Fibroblast of lung (primary cell): ENCODE measurements at regions not wholly inside any gene's neighbourhood (a gene's known extent, or its start where the extent isn't known, plus 50 kb on each side); places are given as distances from the start of the nearest gene placed in this dataset.

ENCODE experiments used
- DNase-seq, 2 donors: peaks; one replicate each; pipeline versions ENCODE4 v3.0.0 to v3.0.0-alpha.2; 2010; ENCODE audit warnings: low read depth in 2 of 2
- H2AFZ ChIP-seq: 2 replicates; pipeline ENCODE4 v1.5.1; 2012; ENCODE audit warnings: low read length, control low read depth, inconsistent platforms
- H3K27ac ChIP-seq: 2 replicates; pipeline ENCODE4 v1.5.1; 2011; ENCODE audit warnings: low read length, control low read depth; ENCODE audit not compliant: insufficient read depth
- H3K27me3 ChIP-seq: 2 replicates; pipeline ENCODE4 v1.5.1; 2011; ENCODE audit warnings: mild to moderate bottlenecking, low read length; ENCODE audit not compliant: control insufficient read depth, insufficient read depth
- H3K36me3 ChIP-seq: 2 replicates; pipeline ENCODE4 v1.5.1; 2011; ENCODE audit warnings: low read length; ENCODE audit not compliant: control insufficient read depth, insufficient read depth
- H3K4me1 ChIP-seq: 2 replicates; pipeline ENCODE4 v1.5.1; 2011; ENCODE audit warnings: low read length; ENCODE audit not compliant: control insufficient read depth, insufficient read depth; ENCODE audit errors: extremely low read depth
- H3K4me2 ChIP-seq: 2 replicates; pipeline ENCODE4 v1.5.1; 2011; ENCODE audit warnings: low read length, control low read depth; ENCODE audit not compliant: insufficient read depth; ENCODE audit errors: extremely low read depth
- H3K4me3 ChIP-seq, 4 experiments: fragments of 200-600 bp in 1 of 4; sonication (generic) in 1 of 4; replicated peaks in 1 of 4; 2 replicates each; pipeline ENCODE4 v1.5.1; 2011 to 2016; ENCODE audit warnings: low read length in 4 of 4, low read depth in 3 of 4, mild to moderate bottlenecking in 3 of 4, control low read depth in 2 of 4, inconsistent platforms in 1 of 4, mixed read lengths in 1 of 4; ENCODE audit not compliant: insufficient read depth in 1 of 4; ENCODE audit errors: control extremely low read depth in 1 of 4
- H3K79me2 ChIP-seq: 2 replicates; pipeline ENCODE4 v1.5.1; 2012; ENCODE audit warnings: mild to moderate bottlenecking, low read length, inconsistent platforms; ENCODE audit not compliant: control insufficient read depth, insufficient read depth
- H3K9ac ChIP-seq: 2 replicates; pipeline ENCODE4 v1.5.1; 2011; ENCODE audit warnings: mild to moderate bottlenecking, low read length, control low read depth; ENCODE audit not compliant: insufficient read depth
- H3K9me3 ChIP-seq: 2 replicates; pipeline ENCODE4 v1.5.1; 2012; ENCODE audit warnings: low read depth, low read length; ENCODE audit not compliant: control insufficient read depth, insufficient read depth
- H4K20me1 ChIP-seq: 2 replicates; pipeline ENCODE4 v1.5.1; 2011; ENCODE audit warnings: low read length; ENCODE audit not compliant: control insufficient read depth, insufficient read depth; ENCODE audit errors: extremely low read depth
- CTCF ChIP-seq, 2 donors: IDR thresholded peaks in 1 of 2; conservative IDR thresholded peaks in 1 of 2; 1 replicate in 1 of 2; 2 replicates in 1 of 2; pipeline ENCODE4 v1.5.1; 2011 to 2012; ENCODE audit warnings: low read length in 2 of 2, control low read depth in 1 of 2, inconsistent platforms in 1 of 2, low read depth in 1 of 2, mild to moderate bottlenecking in 1 of 2
- EZH2 ChIP-seq: IDR thresholded peaks from 2 replicates; pipeline ENCODE4 v1.5.1; 2012; ENCODE audit warnings: low read length, control low read depth, mild to moderate bottlenecking; ENCODE audit errors: missing control alignments

- no peak overlapping the region for H3K9ac ChIP-seq
- H4K20me1 ChIP-seq = no peaks in the 10 kb centered on the region
- no peaks in the 10 kb centered on the region for H3K9me3 ChIP-seq
- no peak for DNase-seq
- no peak overlapping the region for H3K4me3 ChIP-seq
- H3K4me2 ChIP-seq = no peak overlapping the region
- H3K4me1 ChIP-seq = no peaks in the 10 kb centered on the region
- no peaks in the 10 kb centered on the region for H3K36me3 ChIP-seq
- no peak overlapping the region for H2AFZ ChIP-seq
- no peak overlapping the region for H3K27ac ChIP-seq
- H3K27me3 ChIP-seq = no peaks in the 10 kb centered on the region
- TF ChIP-seq EZH2 (no peak), CTCF (conservative IDR thresholded peaks at IDR 0.05 in 1 of 2, IDR thresholded peaks at IDR 0.05 in 1 of 2; ENCODE audit: low read depth in 1 of 2, low read length in 2 of 2) (no peak)
- H3K79me2 ChIP-seq = no peaks in the 10 kb centered on the region
These were observed 356.3 kb upstream of the CAMK1G start for GRCh38 chr1:209227171-209227570.

- Histone ChIP-seq H3K27me3 (no peaks in the 10 kb centered on the region), H3K4me1 (no peaks in the 10 kb centered on the region), H2AFZ (no peak overlapping the region), H3K79me2 (no peaks in the 10 kb centered on the region), H3K27ac (no peak overlapping the region), H4K20me1 (no peaks in the 10 kb centered on the region), H3K9ac (no peak overlapping the region), H3K4me2 (no peak overlapping the region), H3K9me3 (no peaks in the 10 kb centered on the region), H3K36me3 (no peaks in the 10 kb centered on the region), H3K4me3 (no peak overlapping the region)
- TF ChIP-seq EZH2 (no peak), CTCF (conservative IDR thresholded peaks at IDR 0.05 in 1 of 2, IDR thresholded peaks at IDR 0.05 in 1 of 2; ENCODE audit: low read depth in 1 of 2, low read length in 2 of 2) (no peak)
- DNase-seq = no peak
These were observed 355.6 kb upstream of the CAMK1G start for GRCh38 chr1:209227941-209228340.

GRCh38 chr1:209229494-209230061, 353.9 kb upstream of the CAMK1G start:
- DNase-seq = no peak
- H3K27ac ChIP-seq = no peak overlapping the region
- no peak for TF ChIP-seq CTCF (conservative IDR thresholded peaks at IDR 0.05 in 1 of 2, IDR thresholded peaks at IDR 0.05 in 1 of 2; ENCODE audit: low read depth in 1 of 2, low read length in 2 of 2)
- no peaks in the 10 kb centered on the region for H3K4me1 ChIP-seq
- no peak overlapping the region for H2AFZ ChIP-seq
- H3K36me3 ChIP-seq = no peaks in the 10 kb centered on the region
- no peak overlapping the region for H3K9ac ChIP-seq
- H3K27me3 ChIP-seq = no peaks in the 10 kb centered on the region
- H3K4me2 ChIP-seq = no peak overlapping the region
- H3K4me3 ChIP-seq = no peak overlapping the region
- no peaks in the 10 kb centered on the region for H4K20me1 ChIP-seq
- no peaks in the 10 kb centered on the region for H3K79me2 ChIP-seq
- no peaks in the 10 kb centered on the region for H3K9me3 ChIP-seq
